IMR-90 (cell line): ENCODE measurements at regions not wholly inside any gene's neighbourhood (a gene's known extent, or its start where the extent isn't known, plus 50 kb on each side); places are given as distances from the start of the nearest gene placed in this dataset.

Experiments
- BHLHE40 ChIP-seq: fragments of 150-350 bp; IDR thresholded peaks from 2 replicates; pipeline ENCODE4 v1.6.1; 2016; ENCODE audit warnings: mild to moderate bottlenecking, low read depth, low read length
- CEBPB ChIP-seq: IDR thresholded peaks from 2 replicates; pipeline ENCODE4 v1.6.1; 2012; ENCODE audit warnings: low read depth, low read length, improper control_type of control experiment
- CHD1 ChIP-seq: IDR thresholded peaks from 2 replicates; pipeline ENCODE4 v1.6.1; 2012; ENCODE audit warnings: low read depth, low read length, improper control_type of control experiment
- CTCF ChIP-seq: conservative IDR thresholded peaks from 2 replicates; pipeline ENCODE4 v1.5.1; 2012; ENCODE audit warnings: mild to moderate bottlenecking, low read depth, low read length, improper control_type of control experiment
- FOS ChIP-seq: fragments of 150-350 bp; IDR thresholded peaks from 2 replicates; pipeline ENCODE4 v1.6.1; 2016; ENCODE audit warnings: low read depth, low read length
- MAFK ChIP-seq: IDR thresholded peaks from 2 replicates; pipeline ENCODE4 v1.6.1; 2012; ENCODE audit warnings: low read depth, low read length, improper control_type of control experiment
- MAZ ChIP-seq: IDR thresholded peaks from 2 replicates; pipeline ENCODE4 v1.6.1; 2012; ENCODE audit warnings: low read depth, mild to moderate bottlenecking, low read length, improper control_type of control experiment, moderate library complexity, borderline replicate concordance
- MXI1 ChIP-seq: IDR thresholded peaks from 2 replicates; pipeline ENCODE4 v1.6.1; 2012; ENCODE audit warnings: low read depth, mild to moderate bottlenecking, low read length, moderate library complexity, borderline replicate concordance
- POLR2A ChIP-seq: IDR thresholded peaks from 2 replicates; pipeline ENCODE4 v1.6.1; 2012; ENCODE audit warnings: mild to moderate bottlenecking, low read depth, low read length
- RAD21 ChIP-seq: IDR thresholded peaks from 2 replicates; pipeline ENCODE4 v1.6.1; 2012; ENCODE audit warnings: low read length, improper control_type of control experiment
- RCOR1 ChIP-seq: IDR thresholded peaks from 2 replicates; pipeline ENCODE4 v1.6.1; 2012; ENCODE audit warnings: mild to moderate bottlenecking, low read length, improper control_type of control experiment; ENCODE audit not compliant: insufficient replicate concordance
- SMC3 ChIP-seq: fragments of 150-350 bp; IDR thresholded peaks from 2 replicates; pipeline ENCODE4 v1.6.1; 2016; ENCODE audit warnings: low read depth, mild to moderate bottlenecking, antibody characterized with exemption, low read length, moderate library complexity
- TF ChIP-seq, protein P1 (sequence below): fragments of 150-350 bp; IDR thresholded peaks from 2 replicates; pipeline ENCODE4 v1.6.1; 2017; ENCODE audit warnings: mild to moderate bottlenecking, antibody characterized with exemption, low read length, low read depth
- TF ChIP-seq, protein P2 (sequence below): fragments of 150-350 bp; IDR thresholded peaks from 2 replicates; pipeline ENCODE4 v1.6.1; 2016; ENCODE audit warnings: low read depth, mild to moderate bottlenecking, low read length, moderate library complexity, borderline replicate concordance

GRCh38 chr10:4239186-4239585 lies 454.2 kb upstream of the KLF6 start:
- TF ChIP-seq POLR2A (no peak), CTCF (no peak), MAFK (no peak), RAD21 (no peak), MXI1 (no peak), BHLHE40 (no peak), RCOR1 (no peak), MAZ (no peak), SMC3 (no peak), FOS (no peak), CHD1 (no peak), CEBPB (no peak)
- TF ChIP-seq, protein P1, sequence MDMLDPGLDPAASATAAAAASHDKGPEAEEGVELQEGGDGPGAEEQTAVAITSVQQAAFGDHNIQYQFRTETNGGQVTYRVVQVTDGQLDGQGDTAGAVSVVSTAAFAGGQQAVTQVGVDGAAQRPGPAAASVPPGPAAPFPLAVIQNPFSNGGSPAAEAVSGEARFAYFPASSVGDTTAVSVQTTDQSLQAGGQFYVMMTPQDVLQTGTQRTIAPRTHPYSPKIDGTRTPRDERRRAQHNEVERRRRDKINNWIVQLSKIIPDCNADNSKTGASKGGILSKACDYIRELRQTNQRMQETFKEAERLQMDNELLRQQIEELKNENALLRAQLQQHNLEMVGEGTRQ = no peak
- TF ChIP-seq, protein P2, sequence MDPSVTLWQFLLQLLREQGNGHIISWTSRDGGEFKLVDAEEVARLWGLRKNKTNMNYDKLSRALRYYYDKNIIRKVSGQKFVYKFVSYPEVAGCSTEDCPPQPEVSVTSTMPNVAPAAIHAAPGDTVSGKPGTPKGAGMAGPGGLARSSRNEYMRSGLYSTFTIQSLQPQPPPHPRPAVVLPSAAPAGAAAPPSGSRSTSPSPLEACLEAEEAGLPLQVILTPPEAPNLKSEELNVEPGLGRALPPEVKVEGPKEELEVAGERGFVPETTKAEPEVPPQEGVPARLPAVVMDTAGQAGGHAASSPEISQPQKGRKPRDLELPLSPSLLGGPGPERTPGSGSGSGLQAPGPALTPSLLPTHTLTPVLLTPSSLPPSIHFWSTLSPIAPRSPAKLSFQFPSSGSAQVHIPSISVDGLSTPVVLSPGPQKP = no peak
